ENCODE measurements at regions not wholly inside any gene's neighbourhood (a gene's known extent, or its start where the extent isn't known, plus 50 kb on each side); places are given as distances from the start of the nearest gene placed in this dataset.

- TF ChIP-seq ZFP41 (tag by site-specific recombination; IDR thresholded peaks at IDR 0.05; ENCODE audit: borderline replicate concordance) (no peak), ZNF658 (tag by site-specific recombination; IDR thresholded peaks at IDR 0.05) (no peak), CTCF (tag by site-specific recombination; IDR thresholded peaks at IDR 0.05) (no peak), ZNF394 (tag by site-specific recombination; IDR thresholded peaks at IDR 0.05; ENCODE audit: borderline replicate concordance) (no peak), ZFP37 (tag by site-specific recombination; IDR thresholded peaks at IDR 0.05) (no peak), PRDM10 (tag by site-specific recombination; IDR thresholded peaks at IDR 0.05) (no peak), ZNF202 (tag by site-specific recombination; IDR thresholded peaks at IDR 0.05; ENCODE audit: borderline replicate concordance) (no peak), ZNF707 (tag by site-specific recombination; IDR thresholded peaks at IDR 0.05) (no peak), ZFHX2 (tag by site-specific recombination; conservative IDR thresholded peaks at IDR 0.05) (no peak), ZNF157 (tag by site-specific recombination; IDR thresholded peaks at IDR 0.05) (no peak), ZNF24 (tag by site-specific recombination; IDR thresholded peaks at IDR 0.05) (no peak), ZNF174 (tag by site-specific recombination; IDR thresholded peaks at IDR 0.05) (no peak), ZNF830 (tag by site-specific recombination; IDR thresholded peaks at IDR 0.05; ENCODE audit: low read depth) (no peak)
Measured at GRCh38 chrX:46204721-46205422, 340.3 kb downstream of the ZNF674 start.

Data from HEK293 (cell line).